Fibroblast of pulmonary artery (primary cell): ENCODE measurements at regions not wholly inside any gene's neighbourhood (a gene's known extent, or its start where the extent isn't known, plus 50 kb on each side); places are given as distances from the start of the nearest gene placed in this dataset.

Experiments
- DNase-seq: peaks from one replicate; pipeline ENCODE4 v3.0.0-alpha.2; 2010; ENCODE audit warnings: low read depth
- H3K4me3 ChIP-seq: replicated peaks from 2 replicates; pipeline ENCODE4 v1.5.1; 2011; ENCODE audit warnings: low read depth, mild to moderate bottlenecking, control low read depth, low read length, moderate library complexity
- TF ChIP-seq, protein P1 (sequence below): IDR thresholded peaks from 2 replicates; pipeline ENCODE4 v1.5.1; 2011; ENCODE audit warnings: mild to moderate bottlenecking, control low read depth, low read length, inconsistent platforms; ENCODE audit errors: missing control alignments

- H3K4me3 ChIP-seq = no peak overlapping the region
- TF ChIP-seq, protein P1, sequence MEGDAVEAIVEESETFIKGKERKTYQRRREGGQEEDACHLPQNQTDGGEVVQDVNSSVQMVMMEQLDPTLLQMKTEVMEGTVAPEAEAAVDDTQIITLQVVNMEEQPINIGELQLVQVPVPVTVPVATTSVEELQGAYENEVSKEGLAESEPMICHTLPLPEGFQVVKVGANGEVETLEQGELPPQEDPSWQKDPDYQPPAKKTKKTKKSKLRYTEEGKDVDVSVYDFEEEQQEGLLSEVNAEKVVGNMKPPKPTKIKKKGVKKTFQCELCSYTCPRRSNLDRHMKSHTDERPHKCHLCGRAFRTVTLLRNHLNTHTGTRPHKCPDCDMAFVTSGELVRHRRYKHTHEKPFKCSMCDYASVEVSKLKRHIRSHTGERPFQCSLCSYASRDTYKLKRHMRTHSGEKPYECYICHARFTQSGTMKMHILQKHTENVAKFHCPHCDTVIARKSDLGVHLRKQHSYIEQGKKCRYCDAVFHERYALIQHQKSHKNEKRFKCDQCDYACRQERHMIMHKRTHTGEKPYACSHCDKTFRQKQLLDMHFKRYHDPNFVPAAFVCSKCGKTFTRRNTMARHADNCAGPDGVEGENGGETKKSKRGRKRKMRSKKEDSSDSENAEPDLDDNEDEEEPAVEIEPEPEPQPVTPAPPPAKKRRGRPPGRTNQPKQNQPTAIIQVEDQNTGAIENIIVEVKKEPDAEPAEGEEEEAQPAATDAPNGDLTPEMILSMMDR = no peak
- peak; percentile 32 for DNase-seq
Measured at GRCh38 chr4:186900984-186901383, 177.3 kb upstream of the FAT1 start.

DNA sequence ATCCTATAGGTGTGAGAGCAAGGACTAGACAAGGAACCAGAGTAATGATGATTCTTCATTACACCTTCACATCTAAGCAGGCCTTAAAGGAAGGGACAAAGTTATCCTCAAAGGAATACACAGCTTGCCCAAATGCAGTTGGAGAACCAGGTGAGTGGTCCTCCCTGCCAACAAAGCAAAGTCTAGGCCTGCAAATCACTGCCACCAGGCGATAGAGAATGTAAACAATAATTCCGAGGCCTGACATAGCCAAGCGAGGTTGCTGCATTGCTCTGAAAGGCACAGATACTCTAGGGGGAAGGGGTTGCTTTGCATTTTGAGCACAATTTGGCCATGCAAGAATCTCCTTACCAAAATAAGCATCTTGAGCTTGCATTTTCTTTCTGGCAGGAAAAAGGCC lies 178.2 kb upstream of the FAT1 start:
- TF ChIP-seq, protein P1 = no peak
- DNase-seq = no peak

DNA sequence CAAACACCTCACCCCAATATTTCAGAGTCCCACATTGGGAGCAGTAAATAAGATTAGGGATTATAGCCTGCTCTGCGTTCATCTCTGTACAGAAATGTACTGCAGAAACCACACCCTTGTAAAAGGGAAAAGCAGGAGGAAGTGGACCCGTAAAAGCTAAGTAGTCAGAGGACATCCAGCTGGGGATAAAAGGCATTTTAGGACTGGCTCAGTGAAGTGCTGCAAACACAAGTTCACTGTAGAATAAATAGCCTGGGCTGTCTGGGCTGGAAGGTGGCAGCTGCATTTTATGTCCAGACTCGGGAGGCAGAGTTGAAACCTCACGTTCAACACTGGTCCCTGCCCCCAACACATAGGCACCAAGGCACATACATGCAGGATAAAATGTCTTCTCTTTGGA lies 178.7 kb upstream of the FAT1 start:
- TF ChIP-seq, protein P1 = no peak
- no peak for DNase-seq
- no peak overlapping the region for H3K4me3 ChIP-seq

More for the DNA sequence above, 178.2 kb upstream of the FAT1 start:
- no peak overlapping the region for H3K4me3 ChIP-seq

DNA sequence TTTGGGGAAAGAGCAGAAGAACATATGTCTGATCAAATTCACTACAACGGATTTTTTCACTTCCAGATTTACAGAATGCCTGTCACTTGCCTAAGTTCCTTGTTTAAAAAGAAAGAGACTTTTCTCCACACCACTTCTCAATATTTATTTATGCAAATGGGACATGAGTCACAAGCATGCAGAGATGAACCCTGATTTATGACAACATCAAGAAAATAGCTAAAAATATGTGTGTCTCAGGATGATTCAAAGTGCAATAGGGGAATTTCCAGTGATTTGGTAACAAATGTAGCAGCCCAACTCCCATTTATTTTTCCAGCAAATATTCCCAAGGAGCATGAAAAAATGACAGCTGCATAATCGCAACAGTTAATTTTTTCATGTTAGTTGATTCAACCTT lies 180.4 kb upstream of the FAT1 start:
- peak; percentile 91 for DNase-seq
- H3K4me3 ChIP-seq = no peak overlapping the region
- TF ChIP-seq, protein P1 = no peak

- H3K4me3 ChIP-seq = no peak overlapping the region
- DNase-seq = no peak
- TF ChIP-seq, protein P1 = no peak
Measured at GRCh38 chr4:186906722-186907121, 183.1 kb upstream of the FAT1 start.

- TF ChIP-seq, protein P1 = no peak
- no peak for DNase-seq
- H3K4me3 ChIP-seq = no peak overlapping the region
Measured at GRCh38 chr4:186910385-186910784, 186.7 kb upstream of the FAT1 start.

DNA sequence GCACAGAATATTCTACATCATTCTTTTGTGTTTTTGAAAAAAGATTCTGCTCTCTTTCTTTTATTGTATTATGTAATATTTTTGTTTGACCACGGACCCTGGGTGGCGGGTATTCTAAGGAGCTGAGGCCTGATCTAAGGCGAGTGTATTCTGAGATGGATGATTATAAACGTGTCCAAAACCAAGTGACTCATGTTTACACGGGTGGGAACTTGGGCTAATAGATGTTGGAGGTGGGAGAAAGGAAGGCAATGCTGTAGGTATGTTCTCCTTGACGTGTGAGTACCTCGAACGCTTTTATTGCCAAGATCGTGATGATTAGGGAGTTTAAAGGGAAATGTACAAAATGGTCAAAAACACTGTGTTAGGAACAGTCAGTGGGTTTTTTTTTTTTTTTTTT lies 188.9 kb upstream of the FAT1 start:
- TF ChIP-seq, protein P1 = no peak
- H3K4me3 ChIP-seq = no peak overlapping the region
- no peak for DNase-seq
